ENCODE measurements at regions not wholly inside any gene's neighbourhood (a gene's known extent, or its start where the extent isn't known, plus 50 kb on each side); places are given as distances from the start of the nearest gene placed in this dataset.

GRCh38 chr12:107442326-107442987, 243.1 kb upstream of the PWP1 start:
- DNase-seq (ENCODE audit: low read depth in 2 of 2) = no peak

- DNase-seq (ENCODE audit: low read depth in 2 of 2) = no peak
These were observed 242.1 kb upstream of the PWP1 start for GRCh38 chr12:107443320-107444090.

GRCh38 chr12:107444771-107445170, 240.8 kb upstream of the PWP1 start:
- DNase-seq (ENCODE audit: low read depth in 2 of 2) = no peak

GRCh38 chr12:107446476-107446875, 239.1 kb upstream of the PWP1 start:
- DNase-seq (ENCODE audit: low read depth in 2 of 2) = no peak

GRCh38 chr12:107447336-107447735, 238.3 kb upstream of the PWP1 start:
- DNase-seq (ENCODE audit: low read depth in 2 of 2) = no peak

- no peak for DNase-seq (ENCODE audit: low read depth in 2 of 2)
These were observed 237.4 kb upstream of the PWP1 start for GRCh38 chr12:107448198-107448597.

- DNase-seq (ENCODE audit: low read depth in 2 of 2) = no peak
These were observed 235.7 kb upstream of the PWP1 start for GRCh38 chr12:107449891-107450290.

GRCh38 chr12:107450541-107450940, 235.1 kb upstream of the PWP1 start:
- DNase-seq (ENCODE audit: low read depth in 2 of 2) = no peak

- no peak for DNase-seq (ENCODE audit: low read depth in 2 of 2)
These were observed 234.4 kb upstream of the PWP1 start for GRCh38 chr12:107451246-107451645.

- DNase-seq (ENCODE audit: low read depth in 2 of 2) = no peak
These were observed 231.3 kb upstream of the PWP1 start for GRCh38 chr12:107454109-107454830.

GRCh38 chr12:107457362-107457935, 228.2 kb upstream of the PWP1 start:
- DNase-seq (ENCODE audit: low read depth in 2 of 2) = no peak

- DNase-seq (ENCODE audit: low read depth in 2 of 2) = no peak
These were observed 227.4 kb upstream of the PWP1 start for GRCh38 chr12:107458163-107458562.

- DNase-seq (ENCODE audit: low read depth in 2 of 2) = no peak
These were observed 226.6 kb upstream of the PWP1 start for GRCh38 chr12:107458990-107459389.

- no peak for DNase-seq (ENCODE audit: low read depth in 2 of 2)
These were observed 226.0 kb upstream of the PWP1 start for GRCh38 chr12:107459641-107460040.

- no peak for DNase-seq (ENCODE audit: low read depth in 2 of 2)
These were observed 224.2 kb upstream of the PWP1 start for GRCh38 chr12:107461222-107461975.

- no peak for DNase-seq (ENCODE audit: low read depth in 2 of 2)
These were observed 222.9 kb upstream of the PWP1 start for GRCh38 chr12:107462428-107463332.

- DNase-seq (ENCODE audit: low read depth in 2 of 2) = no peak
These were observed 221.0 kb upstream of the PWP1 start for GRCh38 chr12:107464644-107465043.

GRCh38 chr12:107465625-107466024, 220.0 kb upstream of the PWP1 start:
- no peak for DNase-seq (ENCODE audit: low read depth in 2 of 2)

GRCh38 chr12:107467716-107468115, 217.9 kb upstream of the PWP1 start:
- DNase-seq (ENCODE audit: low read depth in 2 of 2) = no peak

GRCh38 chr12:107468182-107468581, 217.4 kb upstream of the PWP1 start:
- DNase-seq (ENCODE audit: low read depth in 2 of 2) = no peak

- no peak for DNase-seq (ENCODE audit: low read depth in 2 of 2)
These were observed 216.6 kb upstream of the PWP1 start for GRCh38 chr12:107469011-107469410.
